Common myeloid progenitor, CD34-positive (primary cell): ENCODE measurements at regions not wholly inside any gene's neighbourhood (a gene's known extent, or its start where the extent isn't known, plus 50 kb on each side); places are given as distances from the start of the nearest gene placed in this dataset.

Experiments used
- CTCF ChIA-PET: fragments of 350-600 bp; sonication (Branson Sonifier 250); formaldehyde crosslinking; loops from one replicate; lab custom pipeline; 2021; ENCODE audit warnings: antibody characterized with exemption; lab: Charles Lee
- POLR2A ChIA-PET: fragments of 350-600 bp; sonication (Branson Sonifier 250); formaldehyde crosslinking; loops from one replicate; lab custom pipeline; 2021; ENCODE audit warnings: antibody characterized with exemption; lab: Charles Lee
- DNase-seq, 3 donors: peaks; one replicate each; pipeline versions ENCODE4 v3.0.0 to v3.0.0-alpha.2; 2013
- H3K27ac ChIP-seq, 2 experiments: 1 replicate in 1 of 2; 2 replicates in 1 of 2; pipeline ENCODE4 v1.7.0; 2013; ENCODE audit warnings: inconsistent platforms in 2 of 2, low read length in 2 of 2, mild to moderate bottlenecking in 2 of 2, low read depth in 1 of 2, moderate library complexity in 1 of 2; ENCODE audit not compliant: severe bottlenecking in 2 of 2, insufficient read depth in 1 of 2, poor library complexity in 1 of 2
- H3K27me3 ChIP-seq, 5 experiments: replicated peaks in 2 of 5; 1 replicate in 3 of 5; 2 replicates in 2 of 5; pipeline versions ENCODE4 v1.6.1 to v1.7.0; 2013; ENCODE audit warnings: low read length in 4 of 5, mild to moderate bottlenecking in 2 of 5, moderate library complexity in 2 of 5, inconsistent platforms in 1 of 5; ENCODE audit not compliant: insufficient read depth in 5 of 5, control insufficient read depth in 4 of 5
- H3K36me3 ChIP-seq, 4 experiments: 1 replicate in 2 of 4; 2 replicates in 2 of 4; pipeline versions ENCODE4 v1.6.1 to v1.7.0; 2013; ENCODE audit warnings: low read length in 3 of 4, control low read depth in 1 of 4, mild to moderate bottlenecking in 1 of 4; ENCODE audit not compliant: control insufficient read depth in 4 of 4, insufficient read depth in 4 of 4
- H3K4me1 ChIP-seq, 4 experiments: 1 replicate in 3 of 4; 2 replicates in 1 of 4; pipeline versions ENCODE4 v1.6.1 to v1.7.1; 2013; ENCODE audit warnings: low read length in 3 of 4, mild to moderate bottlenecking in 3 of 4, control low read depth in 1 of 4, inconsistent platforms in 1 of 4, moderate library complexity in 1 of 4; ENCODE audit not compliant: control insufficient read depth in 4 of 4, insufficient read depth in 4 of 4; ENCODE audit errors: control extremely low read depth in 1 of 4
- H3K4me3 ChIP-seq, 7 experiments: 1 replicate in 4 of 7; 2 replicates in 3 of 7; pipeline versions ENCODE4 v1.5.1 to v1.7.0; 2013; ENCODE audit warnings: mild to moderate bottlenecking in 7 of 7, low read length in 6 of 7, moderate library complexity in 6 of 7, inconsistent platforms in 2 of 7, low read depth in 2 of 7, control low read depth in 1 of 7; ENCODE audit not compliant: insufficient read depth in 4 of 7, control insufficient read depth in 1 of 7; ENCODE audit errors: extremely low read depth in 1 of 7
- H3K9me3 ChIP-seq, 5 experiments: 1 replicate in 4 of 5; 2 replicates in 1 of 5; pipeline versions ENCODE4 v1.6.1 to v1.7.1; 2013; ENCODE audit warnings: low read length in 4 of 5, mild to moderate bottlenecking in 2 of 5, inconsistent platforms in 1 of 5, low read depth in 1 of 5, moderate library complexity in 1 of 5; ENCODE audit not compliant: control insufficient read depth in 4 of 5, insufficient read depth in 2 of 5; ENCODE audit errors: control extremely low read depth in 1 of 5
- WGBS: methylation state at CpG from one replicate; pipeline ENCODE4 v1.1.5; 2013; ENCODE audit not compliant: insufficient coverage; 5-methylcytosine and 5-hydroxymethylcytosine counted together

- no peak overlapping the region for H3K27ac ChIP-seq
- no CpG with 5 or more reads among the region's 2 CpGs for WGBS
- no peaks in the 10 kb centered on the region for H3K9me3 ChIP-seq
- H3K27me3 ChIP-seq = no peaks in the 10 kb centered on the region
- ChIA-PET CTCF (interaction anchor here (0.6 kb wide), 1 partner anchor 1230 kb away, joined by 5 read pairs; no protein-coding TSS in a partner anchor), POLR2A (interaction anchor here (0.7 kb wide), 1 partner anchor 70 kb away, joined by 4 read pairs; no protein-coding TSS in a partner anchor)
- no peak for DNase-seq
- no peak overlapping the region for H3K4me3 ChIP-seq
- H3K36me3 ChIP-seq = no peaks in the 10 kb centered on the region
- no peaks in the 10 kb centered on the region for H3K4me1 ChIP-seq
Measured at GRCh38 chr13:37360556-37360955, 238.0 kb downstream of the POSTN start.

GRCh38 chr13:37357548-37357947 is 241.0 kb downstream of the POSTN start:
- no peak overlapping the region for H3K4me3 ChIP-seq
- CTCF ChIA-PET = no interaction called here
- no peaks in the 10 kb centered on the region for H3K9me3 ChIP-seq
- no peak for DNase-seq
- no peaks in the 10 kb centered on the region for H3K36me3 ChIP-seq
- no peaks in the 10 kb centered on the region for H3K4me1 ChIP-seq
- WGBS = 100% methylated on average over 1 of the region's 1 CpG
- no peaks in the 10 kb centered on the region for H3K27me3 ChIP-seq
- POLR2A ChIA-PET = no interaction called here
- H3K27ac ChIP-seq = no peak overlapping the region

- Histone ChIP-seq H3K9me3 (no peaks in the 10 kb centered on the region), H3K4me3 (no peak overlapping the region), H3K36me3 (no peaks in the 10 kb centered on the region), H3K27me3 (no peaks in the 10 kb centered on the region), H3K4me1 (no peaks in the 10 kb centered on the region), H3K27ac (no peak overlapping the region)
- POLR2A ChIA-PET = no interaction called here
- WGBS = 81% methylated on average over 3 of the region's 4 CpGs
- no peak for DNase-seq
- CTCF ChIA-PET = no interaction called here
Measured at GRCh38 chr13:37353911-37354310, 244.7 kb downstream of the POSTN start.

- ChIA-PET CTCF (no interaction called here), POLR2A (no interaction called here)
- H3K4me1 ChIP-seq = no peaks in the 10 kb centered on the region
- no peak overlapping the region for H3K4me3 ChIP-seq
- no peaks in the 10 kb centered on the region for H3K27me3 ChIP-seq
- no peak overlapping the region for H3K27ac ChIP-seq
- DNase-seq = no peak
- WGBS = no CpG with 5 or more reads among the region's 2 CpGs
- no peaks in the 10 kb centered on the region for H3K36me3 ChIP-seq
- H3K9me3 ChIP-seq = no peaks in the 10 kb centered on the region
Measured at GRCh38 chr13:37351211-37351610, 245.7 kb upstream of the CSNK1A1L start.

- CTCF ChIA-PET = no interaction called here
- H3K9me3 ChIP-seq = no peaks in the 10 kb centered on the region
- no peak overlapping the region for H3K4me3 ChIP-seq
- H3K36me3 ChIP-seq = no peaks in the 10 kb centered on the region
- no peaks in the 10 kb centered on the region for H3K4me1 ChIP-seq
- POLR2A ChIA-PET = interaction anchor here (0.6 kb wide), 1 partner anchor 1117 kb away, joined by 3 read pairs; no protein-coding TSS in a partner anchor
- 88% methylated on average over 1 of the region's 4 CpGs for WGBS
- H3K27ac ChIP-seq = no peak overlapping the region
- no peaks in the 10 kb centered on the region for H3K27me3 ChIP-seq
- no peak for DNase-seq
Measured at GRCh38 chr13:37349916-37350315, 244.5 kb upstream of the CSNK1A1L start.

GRCh38 chr13:37348916-37349643 is 243.6 kb upstream of the CSNK1A1L start:
- Histone ChIP-seq H3K4me3 (no peak overlapping the region), H3K4me1 (no peaks in the 10 kb centered on the region), H3K9me3 (no peaks in the 10 kb centered on the region), H3K27ac (no peak overlapping the region), H3K36me3 (no peaks in the 10 kb centered on the region), H3K27me3 (no peaks in the 10 kb centered on the region)
- ChIA-PET POLR2A (interaction anchor here (0.6 kb wide), 1 partner anchor 1118 kb away, joined by 3 read pairs; no protein-coding TSS in a partner anchor), CTCF (no interaction called here)
- WGBS = 40% methylated on average over 1 of the region's 3 CpGs
- no peak for DNase-seq

GRCh38 chr13:37345869-37346268 is 240.4 kb upstream of the CSNK1A1L start:
- no CpG with 5 or more reads among the region's 1 CpG for WGBS
- Histone ChIP-seq H3K27me3 (no peaks in the 10 kb centered on the region), H3K4me1 (no peaks in the 10 kb centered on the region), H3K9me3 (no peaks in the 10 kb centered on the region), H3K27ac (no peak overlapping the region), H3K4me3 (no peak overlapping the region), H3K36me3 (no peaks in the 10 kb centered on the region)
- ChIA-PET CTCF (no interaction called here), POLR2A (interaction anchor here (0.6 kb wide), 1 partner anchor 13 kb away, joined by 3 read pairs; no protein-coding TSS in a partner anchor)
- DNase-seq = no peak
